Endothelial cell of umbilical vein (primary cell): ENCODE measurements at regions not wholly inside any gene's neighbourhood (a gene's known extent, or its start where the extent isn't known, plus 50 kb on each side); places are given as distances from the start of the nearest gene placed in this dataset.

Experiments used
- BruUV-seq: library from RNA; stranded (reverse); fragments of 400-500 nt; replicated peaks from 2 replicates; lab custom pipeline; 2021; lab: Mats Ljungman, UMichigan
- CTCF ChIA-PET: fragments of 300-600, 350-600 bp; sonication (Branson Sonifier 250); formaldehyde crosslinking; loops from one replicate; lab custom pipeline; 2021; ENCODE audit warnings: antibody characterized with exemption, inconsistent platforms; lab: Charles Lee
- POLR2A ChIA-PET: fragments of 300-600, 350-600 bp; sonication (Branson Sonifier 250); formaldehyde crosslinking; loops from one replicate; lab custom pipeline; 2021; ENCODE audit warnings: antibody characterized with exemption, inconsistent platforms; lab: Charles Lee
- DNase-seq: peaks from one replicate; pipeline ENCODE4 v3.0.0-alpha.2; 2011; ENCODE audit warnings: low read depth, low spot score
- FAIRE-seq: peaks from 2 replicates; lab custom pipeline; 2011; peaks lifted over from hg19 to GRCh38; lab: Jason Lieb, UNC
- H2AFZ ChIP-seq: 2 replicates; pipeline ENCODE4 v1.6.0; 2012; ENCODE audit warnings: low read depth, low read length, control low read depth, inconsistent platforms
- H3K27ac ChIP-seq: 2 replicates; pipeline ENCODE4 v1.5.1; 2011; ENCODE audit warnings: low read depth, mild to moderate bottlenecking, control low read depth, low read length, moderate library complexity; ENCODE audit not compliant: insufficient read depth
- H3K27me3 ChIP-seq, 2 experiments: 2 replicates each; pipeline versions ENCODE4 v1.6.0 to v1.6.1; 2011; ENCODE audit warnings: low read length in 2 of 2, mixed read lengths in 1 of 2; ENCODE audit not compliant: control insufficient read depth in 2 of 2, insufficient read depth in 2 of 2
- H3K36me3 ChIP-seq, 2 experiments: 2 replicates in 1 of 2; 3 replicates in 1 of 2; pipeline ENCODE4 v1.5.1; 2011; ENCODE audit warnings: low read length in 2 of 2, mild to moderate bottlenecking in 1 of 2, moderate library complexity in 1 of 2; ENCODE audit not compliant: control insufficient read depth in 2 of 2, insufficient read depth in 2 of 2; ENCODE audit errors: extremely low read depth in 1 of 2
- H3K4me1 ChIP-seq: 3 replicates; pipeline ENCODE4 v1.5.1; 2011; ENCODE audit warnings: mild to moderate bottlenecking, low read length; ENCODE audit not compliant: control insufficient read depth, insufficient read depth; ENCODE audit errors: extremely low read depth
- H3K4me2 ChIP-seq: 2 replicates; pipeline ENCODE4 v1.6.1; 2011; ENCODE audit warnings: low read length, control low read depth, mixed read lengths; ENCODE audit not compliant: insufficient read depth
- H3K4me3 ChIP-seq, 3 experiments: fragments of 200-600 bp in 1 of 3; sonication (generic), shearing (Covaris generic) in 1 of 3; replicated peaks in 1 of 3; 2 replicates each; pipeline ENCODE4 v1.5.1; 2011 to 2016; ENCODE audit warnings: control low read depth in 3 of 3, low read length in 3 of 3, mild to moderate bottlenecking in 2 of 3, inconsistent platforms in 1 of 3, low read depth in 1 of 3, moderate library complexity in 1 of 3; ENCODE audit not compliant: insufficient read depth in 1 of 3
- H3K79me2 ChIP-seq: 2 replicates; pipeline ENCODE4 v1.6.0; 2012; ENCODE audit warnings: low read length, inconsistent platforms; ENCODE audit not compliant: control insufficient read depth, insufficient read depth
- H3K9ac ChIP-seq: replicated peaks from 2 replicates; pipeline ENCODE3; 2011; ENCODE audit warnings: low read length, control low read depth; ENCODE audit not compliant: insufficient read depth; ENCODE audit errors: extremely low read depth
- H3K9me1 ChIP-seq: replicated peaks from 3 replicates; pipeline ENCODE4 v1.6.0; 2011; ENCODE audit warnings: mild to moderate bottlenecking, low read length; ENCODE audit not compliant: control insufficient read depth, insufficient read depth; ENCODE audit errors: extremely low read depth
- H3K9me3 ChIP-seq: replicated peaks from 2 replicates; pipeline ENCODE4 v1.5.1; 2012; ENCODE audit warnings: low read length, inconsistent platforms; ENCODE audit not compliant: control insufficient read depth, insufficient read depth
- H4K20me1 ChIP-seq: replicated peaks from 2 replicates; pipeline ENCODE3; 2011; ENCODE audit warnings: mild to moderate bottlenecking, low read length; ENCODE audit not compliant: control insufficient read depth, insufficient read depth; ENCODE audit errors: extremely low read depth
- CTCF ChIP-seq, 2 donors: IDR thresholded peaks; 1 replicate in 1 of 2; 2 replicates in 1 of 2; pipeline ENCODE4 v1.5.1; 2011; ENCODE audit warnings: low read length in 2 of 2, mild to moderate bottlenecking in 2 of 2, moderate library complexity in 2 of 2, control low read depth in 1 of 2, inconsistent platforms in 1 of 2, low read depth in 1 of 2; ENCODE audit not compliant: insufficient read depth in 1 of 2; ENCODE audit errors: extremely low read depth in 1 of 2
- EZH2 ChIP-seq: IDR thresholded peaks from 2 replicates; pipeline ENCODE4 v1.6.1; 2012; ENCODE audit warnings: borderline replicate concordance, low read depth, mild to moderate bottlenecking, moderate library complexity, low read length, inconsistent platforms; ENCODE audit not compliant: severe bottlenecking
- FOS ChIP-seq: IDR thresholded peaks from 2 replicates; pipeline ENCODE4 v1.6.1; 2011; ENCODE audit warnings: mild to moderate bottlenecking, low read length, moderate library complexity, borderline replicate concordance; ENCODE audit not compliant: insufficient read depth
- GATA2 ChIP-seq: IDR thresholded peaks from 2 replicates; pipeline ENCODE4 v1.7.0; 2011; ENCODE audit warnings: low read depth, mild to moderate bottlenecking, moderate library complexity, mixed read lengths, low read length; ENCODE audit not compliant: insufficient read length, insufficient read depth
- JUN ChIP-seq: IDR thresholded peaks from 2 replicates; pipeline ENCODE4 v1.6.1; 2011; ENCODE audit warnings: borderline replicate concordance, low read depth; ENCODE audit not compliant: insufficient read length, insufficient read depth
- MAX ChIP-seq: IDR thresholded peaks from 2 replicates; pipeline ENCODE4 v1.6.1; 2011; ENCODE audit not compliant: insufficient read depth, insufficient read length
- MYC ChIP-seq: IDR thresholded peaks from one replicate; pipeline ENCODE4 v1.6.1; 2011; ENCODE audit warnings: mild to moderate bottlenecking, low read depth, low read length
- POLR2A ChIP-seq: IDR thresholded peaks from 2 replicates; pipeline ENCODE4 v1.6.1; 2012; ENCODE audit warnings: low read depth, mild to moderate bottlenecking, control low read depth, low read length
- POLR2AphosphoS5 ChIP-seq: IDR thresholded peaks from 2 replicates; pipeline ENCODE4 v1.6.1; 2012; ENCODE audit warnings: low read depth, mild to moderate bottlenecking, control low read depth, low read length, moderate library complexity; ENCODE audit not compliant: insufficient read depth
- dilution Hi-C: fragments of 300-500 bp; cut with MboI; formaldehyde crosslinking; loops from one replicate; pipeline ENCODE4 v1.15.0; 2019; ENCODE audit warnings: low sequenced_read_pairs; ENCODE audit not compliant: extremely low pct_ligation_motif_present
- intact Hi-C: fragments of 100-400 bp; cut with micrococcal nuclease; formaldehyde crosslinking; loops from one replicate; pipeline ENCODE4 v1.10.0; 2022

- Histone ChIP-seq H4K20me1 (no peaks in the 10 kb centered on the region), H3K4me2 (no peak overlapping the region), H3K79me2 (no peaks in the 10 kb centered on the region), H3K36me3 (no peaks in the 10 kb centered on the region), H3K4me3 (no peak overlapping the region), H3K27ac (no peak overlapping the region), H3K27me3 (no peaks in the 10 kb centered on the region), H3K9me3 (peaks cover 5% of the 10 kb centered on the region), H3K9me1 (no peaks in the 10 kb centered on the region), H3K4me1 (no peaks in the 10 kb centered on the region), H3K9ac (no peak overlapping the region), H2AFZ (no peak overlapping the region)
- no peak for FAIRE-seq
- intact Hi-C loops (no loop called here), dilution Hi-C loops (no loop called here)
- no peak for DNase-seq
- CTCF ChIA-PET = no interaction called here
- no TSS peak for BruUV-seq
- no peak for TF ChIP-seq POLR2AphosphoS5
- no peak for TF ChIP-seq GATA2
- no peak for TF ChIP-seq POLR2A
- TF ChIP-seq MYC = no peak
- no peak for TF ChIP-seq MAX
- TF ChIP-seq FOS = no peak
- TF ChIP-seq JUN = no peak
- no peak for TF ChIP-seq EZH2
- TF ChIP-seq CTCF (IDR thresholded peaks at IDR 0.05; ENCODE audit: extremely low read depth in 1 of 2, insufficient read depth in 1 of 2, low read depth in 1 of 2, low read length in 2 of 2) = no peak
- POLR2A ChIA-PET = no interaction called here
Observed at GRCh38 chr22:49101225-49101624, 726.4 kb downstream of the BRD1 start.
